ENCODE measurements at regions not wholly inside any gene's neighbourhood (a gene's known extent, or its start where the extent isn't known, plus 50 kb on each side); places are given as distances from the start of the nearest gene placed in this dataset.

GRCh38 chr2:118643294-118643693, 204.2 kb downstream of the EN1 start:
- TF ChIP-seq CTCF (IDR thresholded peaks at IDR 0.05; ENCODE audit: insufficient read depth, low read length, poor library complexity, severe bottlenecking), result no peak
- no peak for TF ChIP-seq EZH2phosphoT487 (conservative IDR thresholded peaks at IDR 0.05; ENCODE audit: low read length)

Data from SU-DHL-6 (cell line).